Prostate gland (tissue), 1 donor: ENCODE measurements at regions not wholly inside any gene's neighbourhood (a gene's known extent, or its start where the extent isn't known, plus 50 kb on each side); places are given as distances from the start of the nearest gene placed in this dataset.

Experiments used
- POLR2A ChIP-seq: fragments of 450-650 bp; IDR thresholded peaks from one replicate; pipeline ENCODE4 v1.6.1; 2016; ENCODE audit warnings: antibody characterized with exemption, mild to moderate bottlenecking
- POLR2AphosphoS5 ChIP-seq: sonication (generic); formaldehyde crosslinking; IDR thresholded peaks from one replicate; pipeline ENCODE4 v1.6.1; 2017; ENCODE audit warnings: antibody characterized with exemption

- TF ChIP-seq POLR2AphosphoS5 (no peak), POLR2A (no peak)
Observed at GRCh38 chr9:7287065-7287464, 512.5 kb downstream of the DMAC1 start.
